Epithelial cell of proximal tubule (primary cell): ENCODE measurements at regions not wholly inside any gene's neighbourhood (a gene's known extent, or its start where the extent isn't known, plus 50 kb on each side); places are given as distances from the start of the nearest gene placed in this dataset.

Source experiments
- DNase-seq: peaks from one replicate; pipeline ENCODE4 v3.0.0-alpha.2; 2011; ENCODE audit warnings: low read depth
- H3K4me3 ChIP-seq: 2 replicates; pipeline ENCODE4 v1.5.1; 2011; ENCODE audit warnings: low read depth, mild to moderate bottlenecking, low read length
- TF ChIP-seq, protein P1 (sequence below): conservative IDR thresholded peaks from 2 replicates; pipeline ENCODE4 v1.5.1; 2012; ENCODE audit warnings: low read depth, mild to moderate bottlenecking, low read length

DNA sequence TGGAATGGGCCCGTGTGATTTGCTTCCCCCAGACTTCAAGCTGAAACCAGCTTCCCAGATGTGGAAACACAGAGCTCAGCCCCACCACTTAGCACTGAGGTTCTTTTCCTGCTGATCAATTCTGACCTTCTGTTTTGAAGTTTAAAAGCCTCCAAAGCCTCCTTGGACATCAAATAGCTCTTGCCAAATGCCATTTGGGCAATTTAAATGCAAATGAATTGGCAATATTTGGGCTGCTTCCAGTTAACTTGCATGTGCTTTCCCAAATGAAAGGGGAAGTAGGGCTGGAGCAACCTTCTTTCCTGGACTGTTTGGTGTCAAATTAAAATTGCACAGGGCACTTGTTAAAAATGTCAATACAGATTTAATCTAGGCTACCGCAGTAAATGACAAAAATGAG is 710.5 kb downstream of the TLR4 start:
- no peak for DNase-seq
- H3K4me3 ChIP-seq = no peak overlapping the region
- TF ChIP-seq, protein P1, sequence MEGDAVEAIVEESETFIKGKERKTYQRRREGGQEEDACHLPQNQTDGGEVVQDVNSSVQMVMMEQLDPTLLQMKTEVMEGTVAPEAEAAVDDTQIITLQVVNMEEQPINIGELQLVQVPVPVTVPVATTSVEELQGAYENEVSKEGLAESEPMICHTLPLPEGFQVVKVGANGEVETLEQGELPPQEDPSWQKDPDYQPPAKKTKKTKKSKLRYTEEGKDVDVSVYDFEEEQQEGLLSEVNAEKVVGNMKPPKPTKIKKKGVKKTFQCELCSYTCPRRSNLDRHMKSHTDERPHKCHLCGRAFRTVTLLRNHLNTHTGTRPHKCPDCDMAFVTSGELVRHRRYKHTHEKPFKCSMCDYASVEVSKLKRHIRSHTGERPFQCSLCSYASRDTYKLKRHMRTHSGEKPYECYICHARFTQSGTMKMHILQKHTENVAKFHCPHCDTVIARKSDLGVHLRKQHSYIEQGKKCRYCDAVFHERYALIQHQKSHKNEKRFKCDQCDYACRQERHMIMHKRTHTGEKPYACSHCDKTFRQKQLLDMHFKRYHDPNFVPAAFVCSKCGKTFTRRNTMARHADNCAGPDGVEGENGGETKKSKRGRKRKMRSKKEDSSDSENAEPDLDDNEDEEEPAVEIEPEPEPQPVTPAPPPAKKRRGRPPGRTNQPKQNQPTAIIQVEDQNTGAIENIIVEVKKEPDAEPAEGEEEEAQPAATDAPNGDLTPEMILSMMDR = no peak

DNA sequence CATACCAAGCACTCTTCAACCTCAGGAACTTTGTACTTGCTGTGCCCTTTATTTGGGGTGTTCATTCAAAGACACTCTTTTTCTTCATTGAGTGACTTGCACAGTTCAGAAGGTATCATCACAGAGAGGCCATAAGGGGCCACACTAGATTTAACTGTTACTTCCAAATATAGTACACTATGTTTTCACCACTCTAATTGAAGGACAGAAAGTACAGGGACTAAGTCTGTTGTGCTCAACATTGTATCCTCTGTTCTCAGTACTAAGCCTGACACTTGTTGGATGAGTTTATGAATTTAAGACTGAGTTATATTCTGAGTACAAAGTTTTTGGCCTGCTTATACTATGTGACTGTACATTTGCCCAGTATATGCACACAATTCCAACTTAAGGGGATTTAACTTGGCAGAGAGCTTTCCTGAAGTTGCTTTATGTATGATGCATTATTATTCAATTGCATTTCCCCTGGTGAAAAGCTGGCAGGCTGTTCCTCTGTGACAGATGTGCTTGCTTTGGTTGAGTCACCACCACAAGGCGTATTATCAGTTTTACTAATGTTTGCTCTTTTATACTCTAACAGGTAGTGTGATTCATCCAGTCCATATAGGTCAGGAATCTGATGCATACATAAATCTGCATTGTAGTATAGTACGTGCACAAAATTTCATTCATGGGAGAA is 714.8 kb downstream of the TLR4 start:
- no peak for DNase-seq
- H3K4me3 ChIP-seq = no peak overlapping the region
- TF ChIP-seq, protein P1 = no peak

DNA sequence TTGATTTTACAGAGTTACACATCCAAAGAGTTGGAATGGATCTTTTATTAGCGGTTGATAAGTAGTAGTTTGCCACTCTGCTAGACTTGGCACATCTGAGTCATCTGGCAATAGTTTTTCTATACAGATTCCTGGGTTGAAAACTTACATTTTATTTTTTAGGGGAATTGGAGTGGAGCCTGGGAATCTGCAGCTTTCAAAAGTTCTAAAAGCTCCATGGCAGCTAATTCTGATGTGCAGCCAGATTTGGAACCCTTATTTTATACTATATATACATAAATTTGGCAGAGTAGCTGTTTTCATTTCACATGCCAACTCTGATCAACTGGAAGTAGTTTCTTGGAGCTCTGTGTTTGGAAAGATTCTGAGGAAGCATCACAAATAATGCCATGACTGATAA is 715.5 kb downstream of the TLR4 start:
- H3K4me3 ChIP-seq = no peak overlapping the region
- DNase-seq = no peak
- TF ChIP-seq, protein P1 = no peak

DNA sequence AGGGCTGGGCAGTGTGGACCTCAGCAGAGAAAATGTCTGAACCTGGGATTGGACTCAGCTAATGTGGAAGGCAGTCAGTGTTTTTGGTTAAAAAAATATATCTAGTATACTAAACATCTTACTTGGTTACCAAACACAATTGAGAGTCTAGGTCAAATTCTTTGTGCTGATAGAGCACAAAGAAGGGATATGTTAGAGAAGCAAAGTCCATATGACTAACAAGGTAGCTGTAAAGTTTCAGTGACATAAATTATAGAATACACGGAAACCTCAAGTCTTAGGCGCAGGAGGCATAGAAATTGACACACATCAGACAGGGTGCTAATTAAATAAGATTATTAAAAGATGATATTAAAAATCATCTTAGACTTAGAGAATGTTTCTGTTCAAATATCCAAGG is 718.3 kb downstream of the TLR4 start:
- no peak overlapping the region for H3K4me3 ChIP-seq
- TF ChIP-seq, protein P1 = no peak
- no peak for DNase-seq

DNA sequence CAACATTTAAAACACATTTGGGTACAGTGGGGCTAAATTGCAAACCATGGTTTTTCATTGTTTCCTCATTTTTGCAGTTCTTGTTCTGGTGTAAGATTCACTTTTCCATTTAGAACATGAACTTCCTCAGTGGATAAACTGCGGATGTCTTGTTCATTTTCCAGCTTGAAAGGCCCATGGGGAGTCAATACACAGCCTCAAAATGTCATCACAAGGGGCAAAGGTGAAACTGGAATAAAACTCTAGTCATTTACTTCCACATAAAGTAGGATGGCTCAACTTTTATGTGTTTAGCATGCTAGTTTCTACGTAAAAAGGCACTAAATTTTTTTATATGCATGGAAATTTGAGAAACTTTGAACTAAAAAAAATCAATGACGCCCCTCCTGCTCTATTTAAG is 718.8 kb downstream of the TLR4 start:
- H3K4me3 ChIP-seq = no peak overlapping the region
- no peak for DNase-seq
- TF ChIP-seq, protein P1 = no peak

DNA sequence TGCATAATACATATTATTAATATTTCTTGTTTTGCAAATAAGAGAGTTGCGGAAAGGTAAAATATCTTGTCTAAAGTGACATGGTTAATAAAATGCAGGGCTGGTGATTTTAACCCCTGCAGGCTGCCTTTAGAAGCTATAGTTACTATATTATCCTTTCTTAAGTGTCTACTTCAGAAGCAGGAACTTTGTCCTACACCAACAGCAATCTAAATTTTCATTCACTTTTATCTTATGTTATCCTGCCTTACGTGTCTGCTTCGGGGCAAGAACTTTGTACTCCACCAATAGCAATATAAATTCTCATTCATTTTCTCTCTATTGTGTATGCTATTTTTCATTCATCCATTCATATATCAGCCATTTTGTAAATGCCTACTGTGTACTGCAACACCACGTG is 719.5 kb downstream of the TLR4 start:
- TF ChIP-seq, protein P1 = no peak
- no peak for DNase-seq
- H3K4me3 ChIP-seq = no peak overlapping the region

DNA sequence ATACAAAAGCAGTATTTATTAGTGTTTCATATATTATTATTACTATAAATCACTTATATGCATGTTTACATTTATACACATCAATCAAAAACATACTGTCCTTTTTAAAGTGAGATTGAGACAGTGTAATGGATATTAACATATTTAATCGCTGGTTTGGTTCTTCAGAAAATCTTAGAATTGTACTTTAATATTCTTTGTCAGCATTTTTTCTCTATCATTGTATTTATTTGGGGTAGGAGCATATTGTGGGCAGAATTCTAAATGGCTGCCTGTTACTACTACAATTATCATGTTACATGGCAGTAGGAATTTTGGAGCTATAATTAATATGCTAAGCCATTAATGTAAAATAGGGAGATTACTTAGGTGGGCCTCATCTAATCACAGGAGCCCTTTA is 722.6 kb downstream of the TLR4 start:
- TF ChIP-seq, protein P1 = no peak
- no peak for DNase-seq
- H3K4me3 ChIP-seq = no peak overlapping the region
